Small intestine (tissue), 7 donors: ENCODE measurements at regions not wholly inside any gene's neighbourhood (a gene's known extent, or its start where the extent isn't known, plus 50 kb on each side); places are given as distances from the start of the nearest gene placed in this dataset.

Experiments
- DNase-seq, 2 donors: peaks; one replicate each; pipeline versions ENCODE4 v3.0.0 to v3.0.0-alpha.2; 2013
- FAIRE-seq: peaks from 2 replicates; lab custom pipeline; 2012; peaks lifted over from hg19 to GRCh38; lab: Jason Lieb, UNC
- H3K27ac ChIP-seq, 3 donors: one replicate each; pipeline ENCODE4 v1.5.1; 2013; ENCODE audit warnings: low read length in 2 of 3, mild to moderate bottlenecking in 2 of 3, control low read depth in 1 of 3, inconsistent platforms in 1 of 3, low read depth in 1 of 3, moderate library complexity in 1 of 3
- H3K27me3 ChIP-seq, 3 donors: one replicate each; pipeline ENCODE4 v1.6.1; 2013; ENCODE audit warnings: low read length in 3 of 3, inconsistent platforms in 1 of 3; ENCODE audit not compliant: control insufficient read depth in 3 of 3, insufficient read depth in 3 of 3
- H3K36me3 ChIP-seq, 3 donors: one replicate each; pipeline ENCODE4 v1.6.1; 2013; ENCODE audit warnings: low read length in 3 of 3, inconsistent platforms in 1 of 3, low read depth in 1 of 3, mild to moderate bottlenecking in 1 of 3, moderate library complexity in 1 of 3; ENCODE audit not compliant: control insufficient read depth in 3 of 3, insufficient read depth in 2 of 3
- H3K4me1 ChIP-seq, 3 donors: one replicate each; pipeline ENCODE4 v1.6.1; 2013; ENCODE audit warnings: low read length in 2 of 3, inconsistent platforms in 1 of 3, low read depth in 1 of 3, mild to moderate bottlenecking in 1 of 3, moderate library complexity in 1 of 3; ENCODE audit not compliant: control insufficient read depth in 3 of 3, insufficient read depth in 2 of 3
- H3K4me3 ChIP-seq, 3 donors: one replicate each; pipeline ENCODE4 v1.5.1; 2013; ENCODE audit warnings: low read length in 3 of 3, control low read depth in 1 of 3, inconsistent platforms in 1 of 3, low read depth in 1 of 3, mild to moderate bottlenecking in 1 of 3, moderate library complexity in 1 of 3
- H3K9me3 ChIP-seq, 2 donors: one replicate each; pipeline ENCODE4 v1.6.1; 2013; ENCODE audit warnings: low read depth in 1 of 2, low read length in 1 of 2; ENCODE audit not compliant: control insufficient read depth in 2 of 2, insufficient read depth in 1 of 2
- WGBS, 3 donors: extraction: QIAGEN DNeasy Blood & Tissue Kit; methylation state at CpG; one replicate each; pipeline ENCODE4 v1.1.7; 2013; 5-methylcytosine and 5-hydroxymethylcytosine counted together
- donor health status: healthy with polysubstance abuse.
- donor health status: control.
- donor health status: control.
- donor health status: Bipolar disorder and iron deficiency.
- donor health status: healthy.

DNA sequence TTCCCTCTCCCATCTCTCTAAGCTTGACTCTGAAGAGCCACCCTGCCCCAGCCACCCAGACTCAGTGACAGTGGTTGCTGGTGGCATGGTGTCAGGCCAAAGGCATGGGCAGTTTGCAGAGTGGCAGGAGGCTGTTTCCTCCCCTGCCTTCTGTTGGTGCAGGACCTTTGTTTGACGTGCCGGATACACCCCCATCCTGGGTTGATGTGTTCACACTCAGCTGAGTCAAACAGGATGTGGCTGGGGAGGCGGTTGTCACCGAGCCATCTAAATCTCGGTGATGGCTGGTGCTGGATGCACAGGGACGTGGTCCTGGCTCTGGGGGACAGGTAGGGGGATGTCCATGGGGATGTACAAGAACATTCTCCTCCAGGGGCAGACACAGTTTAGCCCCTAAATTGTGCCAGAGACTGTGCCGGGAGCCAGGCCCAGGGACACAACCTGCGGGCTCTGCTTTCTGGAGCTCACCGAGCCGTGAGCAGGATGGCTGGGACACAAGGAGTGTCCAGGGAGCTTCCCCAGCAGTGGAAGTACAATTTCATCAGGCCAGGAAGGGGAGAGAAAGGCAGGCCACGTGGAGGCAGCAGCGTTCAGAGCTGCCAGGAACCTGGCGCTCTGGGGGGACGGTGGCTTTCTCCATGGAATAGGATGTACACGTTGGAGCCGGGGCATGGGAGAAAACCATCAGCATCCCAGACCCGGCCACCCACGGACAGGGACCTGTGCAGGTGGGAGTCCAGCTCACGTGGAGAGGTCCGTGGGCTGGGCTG, 264.2 kb downstream of the SEC14L1 start:
- peak overlapping the region in 1 of 3 donors; percentile 9 for H3K4me3 ChIP-seq
- peak in 1 of 2 donors; percentile 61 for DNase-seq
- H3K27me3 ChIP-seq, result no peaks in the 10 kb centered on the region
- H3K36me3 ChIP-seq, result peaks cover 0 to 92% (median 0%) of the 10 kb centered on the region in 3 donors
- no peak for FAIRE-seq
- WGBS, 3 donors, result 51 to 77% (median 68%) methylated on average over 20 of the region's 20 CpGs
- peak overlapping the region; percentile 32 to 76 (median 33) for H3K27ac ChIP-seq
- peaks cover 0 to 43% (median 2%) of the 10 kb centered on the region in 3 donors for H3K4me1 ChIP-seq
- H3K9me3 ChIP-seq, result no peaks in the 10 kb centered on the region

DNA sequence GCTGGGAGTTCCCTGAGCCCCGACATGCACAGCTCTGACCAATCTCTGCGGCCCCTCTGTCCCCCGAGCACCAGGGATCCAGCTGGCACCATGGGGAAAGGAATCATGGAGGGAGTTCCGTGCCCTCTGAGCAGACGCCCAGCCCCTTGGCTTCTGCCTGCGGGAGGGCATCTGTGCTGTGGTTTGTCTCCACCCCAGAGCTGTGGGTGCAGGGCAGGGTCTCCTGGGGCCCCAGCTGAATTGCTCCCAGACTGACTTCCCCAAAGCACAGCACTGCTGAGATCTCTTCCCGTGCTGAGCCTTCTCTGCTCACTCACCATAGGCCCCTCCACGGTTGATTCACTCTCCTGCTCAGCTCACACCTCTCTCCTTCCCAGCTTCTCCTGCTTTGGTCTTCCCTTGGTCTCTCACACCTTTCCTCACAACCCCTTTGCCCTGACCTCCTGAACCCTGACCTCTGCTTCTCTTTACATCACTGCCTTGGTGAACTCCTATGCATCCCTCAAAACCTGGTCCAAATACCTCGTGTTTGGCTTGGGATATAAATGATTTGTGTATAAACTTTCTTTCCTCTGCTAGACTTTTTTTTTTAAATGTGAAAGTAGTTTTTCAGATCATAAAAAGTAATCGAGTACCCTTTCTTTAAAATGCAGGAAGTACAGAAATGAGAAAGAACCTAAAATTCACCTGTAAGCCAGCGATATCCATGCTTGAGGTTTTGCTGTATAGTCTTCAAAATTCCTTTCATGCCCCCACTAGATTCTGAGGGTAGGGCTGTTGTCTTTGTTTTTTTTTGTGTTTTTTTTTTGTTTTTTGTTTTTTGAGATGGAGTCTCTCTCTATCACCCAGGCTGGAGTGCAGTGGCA, 265.3 kb downstream of the SEC14L1 start:
- no peaks in the 10 kb centered on the region for H3K27me3 ChIP-seq
- H3K27ac ChIP-seq, result peak overlapping the region in 1 of 3 donors; percentile 76
- FAIRE-seq, result no peak
- H3K9me3 ChIP-seq, result no peaks in the 10 kb centered on the region
- peaks cover 0 to 89% (median 2%) of the 10 kb centered on the region in 3 donors for H3K36me3 ChIP-seq
- H3K4me3 ChIP-seq, result no peak overlapping the region
- no peak for DNase-seq
- H3K4me1 ChIP-seq, result peaks cover 0 to 37% (median 2%) of the 10 kb centered on the region in 3 donors
- 59 to 89% (median 74%) methylated on average over 11 of the region's 11 CpGs for WGBS, 3 donors

DNA sequence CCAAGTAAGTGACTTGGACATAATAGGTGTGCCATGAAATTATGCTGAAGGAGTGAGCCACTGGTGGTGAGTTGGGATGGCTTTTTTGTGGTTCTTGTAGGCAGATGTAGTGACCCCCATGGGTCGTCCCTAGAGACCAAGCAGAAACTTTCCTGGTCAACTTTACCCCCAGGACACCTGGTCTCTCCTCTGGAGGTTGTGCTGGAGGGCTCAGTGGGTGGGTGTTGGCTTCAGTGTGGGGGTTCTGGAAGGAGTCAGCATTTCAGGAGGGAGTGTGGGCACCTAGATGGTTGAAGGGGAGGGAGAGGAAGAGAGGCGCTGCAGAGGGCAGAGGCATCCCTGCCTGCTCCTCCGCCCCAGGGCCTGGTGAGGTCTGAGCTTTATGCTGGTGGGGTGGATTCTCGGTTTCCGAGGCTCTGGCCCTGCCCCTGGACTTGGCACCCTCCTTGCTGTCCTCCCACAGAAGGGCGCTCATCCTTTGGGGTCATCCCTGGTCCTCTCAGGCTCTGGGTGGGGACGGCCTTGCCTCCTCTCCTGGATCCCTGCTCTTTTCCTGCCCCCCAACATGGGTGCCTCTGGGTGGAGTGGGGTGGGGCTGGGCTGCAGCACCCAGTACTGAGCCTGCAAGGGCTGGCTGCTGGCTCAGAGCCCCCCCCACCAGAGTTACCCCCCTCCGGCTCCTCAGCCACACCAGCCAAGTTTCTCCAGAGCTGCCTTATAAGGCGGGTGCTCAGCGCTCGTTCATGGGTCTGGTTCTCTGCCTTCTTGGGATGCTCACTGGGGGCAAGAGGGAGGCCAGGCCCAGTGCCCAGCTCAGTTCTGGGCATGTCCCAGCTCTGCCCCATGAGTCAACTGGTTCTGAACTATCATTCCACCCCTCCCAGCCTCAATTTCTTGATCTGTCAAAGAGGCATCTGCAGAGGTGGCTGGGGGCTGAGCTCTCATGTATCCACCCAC, 266.8 kb downstream of the SEC14L1 start:
- Histone ChIP-seq H3K9me3 (peaks cover 0 to 6% of the 10 kb centered on the region in 2 donors), H3K27ac (peak overlapping the region in 2 of 3 donors; percentile 63 to 68), H3K4me1 (peaks cover 0 to 37% (median 2%) of the 10 kb centered on the region in 3 donors), H3K4me3 (no peak overlapping the region), H3K27me3 (no peaks in the 10 kb centered on the region), H3K36me3 (peaks cover 0 to 85% (median 2%) of the 10 kb centered on the region in 3 donors)
- DNase-seq (no peak), FAIRE-seq (no peak)
- 82 to 93% (median 92%) methylated on average over 11 of the region's 11 CpGs for WGBS, 3 donors

DNA sequence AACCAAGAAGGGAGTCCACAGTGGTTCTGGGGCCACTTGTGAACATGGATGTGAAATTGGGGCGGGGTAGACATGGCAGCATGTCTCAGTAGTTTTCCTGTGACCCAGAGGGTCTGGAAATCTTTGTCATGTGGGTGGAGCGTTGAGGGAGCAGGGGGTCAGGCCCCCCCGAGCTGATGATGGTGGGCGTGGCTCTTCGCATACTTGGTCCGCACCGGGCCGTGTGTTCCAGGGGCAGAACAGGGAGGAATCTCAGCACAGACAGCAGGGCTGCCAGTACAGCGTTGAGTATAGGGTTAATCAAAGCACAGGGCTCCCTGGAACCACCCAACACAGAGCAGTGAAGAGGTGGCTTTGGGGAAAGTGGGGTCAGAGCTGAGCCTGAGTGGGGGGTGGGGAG, 267.5 kb downstream of the SEC14L1 start:
- FAIRE-seq (no peak), DNase-seq (no peak)
- H3K4me3 ChIP-seq, result no peak overlapping the region
- 63 to 82% (median 68%) methylated on average over 9 of the region's 9 CpGs for WGBS, 3 donors
- peaks cover 0 to 6% of the 10 kb centered on the region in 2 donors for H3K9me3 ChIP-seq
- H3K36me3 ChIP-seq, result peaks cover 0 to 81% (median 2%) of the 10 kb centered on the region in 3 donors
- peak overlapping the region in 2 of 3 donors; percentile 63 to 68 for H3K27ac ChIP-seq
- H3K4me1 ChIP-seq, result peaks cover 0 to 37% (median 2%) of the 10 kb centered on the region in 3 donors
- no peaks in the 10 kb centered on the region for H3K27me3 ChIP-seq

DNA sequence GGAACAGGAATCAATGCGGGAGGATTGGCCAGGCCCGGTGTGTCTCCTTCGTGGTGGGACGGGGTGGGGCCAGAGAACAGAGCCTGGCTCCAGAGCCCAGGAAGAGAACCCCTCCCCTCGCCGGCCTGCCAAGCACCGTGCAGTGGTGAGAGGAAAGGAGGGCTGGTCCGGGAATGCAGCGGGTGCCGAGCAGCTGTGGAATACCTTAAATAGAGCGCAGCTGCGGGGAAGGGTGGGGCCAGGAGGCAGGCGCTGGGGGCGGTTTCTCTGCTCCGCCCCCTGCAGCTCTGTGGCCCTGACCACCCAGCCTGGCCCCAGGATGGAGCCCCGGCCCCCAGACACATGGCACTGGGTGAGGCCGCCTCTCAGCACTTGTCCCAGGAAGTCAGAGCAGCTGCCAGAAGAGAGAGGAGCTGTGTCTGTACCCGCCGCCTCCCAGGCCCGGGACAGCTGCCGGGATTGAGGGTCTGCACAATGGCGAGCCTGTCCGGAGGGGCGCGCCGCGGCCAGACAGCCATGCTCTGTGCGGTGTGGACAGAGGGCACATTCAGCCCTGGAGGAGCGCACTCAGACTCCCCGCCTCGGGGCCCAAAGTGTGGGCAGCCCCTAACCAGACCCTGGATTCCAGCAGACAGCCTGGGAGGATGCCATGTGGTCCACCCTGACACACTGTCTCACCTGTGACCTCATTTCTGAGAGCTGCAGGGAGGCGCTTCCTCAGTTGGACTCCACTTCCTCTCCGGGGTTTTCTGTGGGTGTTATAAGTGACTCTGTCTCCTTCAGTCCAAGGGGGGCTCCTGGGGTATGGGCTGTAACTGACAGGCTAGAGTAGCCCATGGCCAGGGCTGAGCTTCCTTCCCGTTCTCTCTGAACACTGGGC, 268.8 kb downstream of the SEC14L1 start:
- H3K36me3 ChIP-seq, result peaks cover 0 to 74% (median 2%) of the 10 kb centered on the region in 3 donors
- H3K4me1 ChIP-seq, result peaks cover 0 to 37% (median 2%) of the 10 kb centered on the region in 3 donors
- peak overlapping the region in 2 of 3 donors; percentile 53 to 63 for H3K27ac ChIP-seq
- DNase-seq (no peak), FAIRE-seq (no peak)
- WGBS, 3 donors, result 58 to 75% (median 74%) methylated on average over 32 to 34 of the region's 34 CpGs
- H3K27me3 ChIP-seq, result no peaks in the 10 kb centered on the region
- H3K9me3 ChIP-seq, result peaks cover 0 to 6% of the 10 kb centered on the region in 2 donors
- no peak overlapping the region for H3K4me3 ChIP-seq

DNA sequence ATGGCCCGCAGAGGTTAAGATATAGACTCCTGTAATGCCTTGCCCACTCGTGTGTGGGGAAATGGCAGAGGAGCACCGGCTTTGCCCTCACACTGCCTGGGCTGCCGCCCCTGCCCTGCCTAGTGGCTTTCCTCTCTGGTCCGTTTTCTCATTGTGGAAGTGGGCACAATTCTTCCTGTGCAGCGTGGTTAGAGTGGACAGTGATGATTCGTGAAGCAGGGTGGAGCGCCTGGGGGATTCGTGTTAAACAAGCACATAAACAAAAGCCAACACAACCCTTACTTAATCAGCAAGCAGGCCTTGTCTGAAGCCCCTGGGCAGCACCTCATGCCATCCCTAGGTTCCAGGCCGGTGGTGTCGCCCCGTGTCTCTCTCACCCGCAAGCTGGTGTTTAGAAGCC, 269.7 kb downstream of the SEC14L1 start:
- Histone ChIP-seq H3K4me3 (no peak overlapping the region), H3K36me3 (peaks cover 0 to 74% (median 2%) of the 10 kb centered on the region in 3 donors), H3K27me3 (no peaks in the 10 kb centered on the region), H3K9me3 (peaks cover 0 to 6% of the 10 kb centered on the region in 2 donors), H3K27ac (peak overlapping the region in 1 of 3 donors; percentile 53), H3K4me1 (peaks cover 0 to 30% (median 0%) of the 10 kb centered on the region in 3 donors)
- 82 to 94% (median 90%) methylated on average over 13 of the region's 13 CpGs for WGBS, 3 donors
- no peak for DNase-seq
- FAIRE-seq, result no peak

DNA sequence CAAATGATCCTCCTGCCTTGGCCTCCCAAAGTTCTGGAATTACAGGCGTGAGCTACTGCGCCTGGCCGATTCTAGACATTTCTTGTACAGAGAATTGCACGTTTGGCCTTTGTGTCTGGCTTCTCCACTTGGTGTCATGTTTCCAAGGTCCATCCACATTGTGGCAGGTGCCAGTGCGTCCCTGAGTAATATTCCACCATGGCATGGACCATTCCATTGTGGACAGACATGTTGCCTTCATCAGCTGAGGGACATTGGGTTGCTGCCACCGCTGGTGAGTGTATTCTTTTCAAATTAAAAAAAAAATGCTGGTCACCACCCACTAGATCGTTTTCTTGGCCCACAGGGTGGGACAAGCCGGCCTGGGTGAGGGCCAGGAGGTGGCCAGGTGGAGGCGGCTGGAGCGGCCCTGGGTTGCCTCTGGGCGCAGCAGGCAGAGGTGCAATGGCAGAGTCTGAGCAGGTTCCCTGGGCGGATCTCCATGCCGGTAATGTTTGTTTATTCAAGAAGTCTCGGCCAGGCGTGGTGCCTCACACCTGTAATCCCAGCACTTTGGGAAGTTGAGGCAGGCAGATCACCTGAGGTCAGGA, 274.1 kb downstream of the SEC14L1 start:
- H3K4me1 ChIP-seq, result peaks cover 0 to 17% (median 0%) of the 10 kb centered on the region in 3 donors
- WGBS, 3 donors, result 84 to 89% (median 89%) methylated on average over 15 of the region's 15 CpGs
- H3K9me3 ChIP-seq, result peaks cover 0 to 6% of the 10 kb centered on the region in 2 donors
- no peak overlapping the region for H3K27ac ChIP-seq
- no peak for FAIRE-seq
- H3K36me3 ChIP-seq, result peaks cover 0 to 79% (median 2%) of the 10 kb centered on the region in 3 donors
- no peak overlapping the region for H3K4me3 ChIP-seq
- no peak for DNase-seq
- no peaks in the 10 kb centered on the region for H3K27me3 ChIP-seq
